ENCODE measurements at regions not wholly inside any gene's neighbourhood (a gene's known extent, or its start where the extent isn't known, plus 50 kb on each side); places are given as distances from the start of the nearest gene placed in this dataset.

DNA sequence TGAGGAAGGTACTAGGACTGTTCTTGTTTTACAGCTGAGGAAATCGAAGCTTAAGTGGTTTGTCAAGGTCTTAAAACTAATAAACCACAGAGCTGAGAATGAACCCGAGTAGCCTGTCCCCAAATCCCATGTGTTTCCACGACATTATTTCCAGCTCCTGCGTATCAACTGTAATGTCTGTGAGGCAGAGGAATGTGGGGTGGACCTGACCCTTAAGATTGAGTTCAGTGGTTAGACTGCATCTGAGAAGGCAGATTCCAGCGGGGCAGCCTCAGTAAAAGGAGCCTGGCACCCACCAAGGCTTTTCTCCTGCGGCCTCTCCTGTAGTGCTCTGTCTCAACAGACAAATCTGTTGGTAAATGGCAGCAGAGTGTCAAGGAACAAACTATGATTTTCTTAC is 81.9 kb upstream of the TMEM178A start:
- TF ChIP-seq, protein P1, sequence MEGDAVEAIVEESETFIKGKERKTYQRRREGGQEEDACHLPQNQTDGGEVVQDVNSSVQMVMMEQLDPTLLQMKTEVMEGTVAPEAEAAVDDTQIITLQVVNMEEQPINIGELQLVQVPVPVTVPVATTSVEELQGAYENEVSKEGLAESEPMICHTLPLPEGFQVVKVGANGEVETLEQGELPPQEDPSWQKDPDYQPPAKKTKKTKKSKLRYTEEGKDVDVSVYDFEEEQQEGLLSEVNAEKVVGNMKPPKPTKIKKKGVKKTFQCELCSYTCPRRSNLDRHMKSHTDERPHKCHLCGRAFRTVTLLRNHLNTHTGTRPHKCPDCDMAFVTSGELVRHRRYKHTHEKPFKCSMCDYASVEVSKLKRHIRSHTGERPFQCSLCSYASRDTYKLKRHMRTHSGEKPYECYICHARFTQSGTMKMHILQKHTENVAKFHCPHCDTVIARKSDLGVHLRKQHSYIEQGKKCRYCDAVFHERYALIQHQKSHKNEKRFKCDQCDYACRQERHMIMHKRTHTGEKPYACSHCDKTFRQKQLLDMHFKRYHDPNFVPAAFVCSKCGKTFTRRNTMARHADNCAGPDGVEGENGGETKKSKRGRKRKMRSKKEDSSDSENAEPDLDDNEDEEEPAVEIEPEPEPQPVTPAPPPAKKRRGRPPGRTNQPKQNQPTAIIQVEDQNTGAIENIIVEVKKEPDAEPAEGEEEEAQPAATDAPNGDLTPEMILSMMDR (IDR thresholded peaks at IDR 0.05; ENCODE audit: insufficient read depth, low read length), result no peak
- TF ChIP-seq POLR2AphosphoS5 (IDR thresholded peaks at IDR 0.05; ENCODE audit: low read depth), result no peak
- TF ChIP-seq, protein P2, sequence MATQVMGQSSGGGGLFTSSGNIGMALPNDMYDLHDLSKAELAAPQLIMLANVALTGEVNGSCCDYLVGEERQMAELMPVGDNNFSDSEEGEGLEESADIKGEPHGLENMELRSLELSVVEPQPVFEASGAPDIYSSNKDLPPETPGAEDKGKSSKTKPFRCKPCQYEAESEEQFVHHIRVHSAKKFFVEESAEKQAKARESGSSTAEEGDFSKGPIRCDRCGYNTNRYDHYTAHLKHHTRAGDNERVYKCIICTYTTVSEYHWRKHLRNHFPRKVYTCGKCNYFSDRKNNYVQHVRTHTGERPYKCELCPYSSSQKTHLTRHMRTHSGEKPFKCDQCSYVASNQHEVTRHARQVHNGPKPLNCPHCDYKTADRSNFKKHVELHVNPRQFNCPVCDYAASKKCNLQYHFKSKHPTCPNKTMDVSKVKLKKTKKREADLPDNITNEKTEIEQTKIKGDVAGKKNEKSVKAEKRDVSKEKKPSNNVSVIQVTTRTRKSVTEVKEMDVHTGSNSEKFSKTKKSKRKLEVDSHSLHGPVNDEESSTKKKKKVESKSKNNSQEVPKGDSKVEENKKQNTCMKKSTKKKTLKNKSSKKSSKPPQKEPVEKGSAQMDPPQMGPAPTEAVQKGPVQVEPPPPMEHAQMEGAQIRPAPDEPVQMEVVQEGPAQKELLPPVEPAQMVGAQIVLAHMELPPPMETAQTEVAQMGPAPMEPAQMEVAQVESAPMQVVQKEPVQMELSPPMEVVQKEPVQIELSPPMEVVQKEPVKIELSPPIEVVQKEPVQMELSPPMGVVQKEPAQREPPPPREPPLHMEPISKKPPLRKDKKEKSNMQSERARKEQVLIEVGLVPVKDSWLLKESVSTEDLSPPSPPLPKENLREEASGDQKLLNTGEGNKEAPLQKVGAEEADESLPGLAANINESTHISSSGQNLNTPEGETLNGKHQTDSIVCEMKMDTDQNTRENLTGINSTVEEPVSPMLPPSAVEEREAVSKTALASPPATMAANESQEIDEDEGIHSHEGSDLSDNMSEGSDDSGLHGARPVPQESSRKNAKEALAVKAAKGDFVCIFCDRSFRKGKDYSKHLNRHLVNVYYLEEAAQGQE (IDR thresholded peaks at IDR 0.05; ENCODE audit: insufficient replicate concordance, low read depth), result no peak
- TF ChIP-seq GABPA (IDR thresholded peaks at IDR 0.05; ENCODE audit: low read depth), result no peak
- no peak for TF ChIP-seq SPI1 (IDR thresholded peaks at IDR 0.05; ENCODE audit: borderline replicate concordance, low read depth)
